Testis (tissue), 2 donors: ENCODE measurements at regions not wholly inside any gene's neighbourhood (a gene's known extent, or its start where the extent isn't known, plus 50 kb on each side); places are given as distances from the start of the nearest gene placed in this dataset.

ENCODE experiments used
- POLR2A ChIP-seq: fragments of 450-650 bp; IDR thresholded peaks from one replicate; pipeline ENCODE4 v1.6.1; 2017; ENCODE audit warnings: antibody characterized with exemption, mild to moderate bottlenecking, moderate library complexity
- TF ChIP-seq, protein P1 (sequence below), 3 experiments: fragments of 450-650 bp in 2 of 3; fragments of 200-600 bp in 1 of 3; sonication (generic) in 1 of 3; IDR thresholded peaks; one replicate each; pipeline ENCODE4 v1.5.1; 2016 to 2019; ENCODE audit warnings: antibody characterized with exemption in 3 of 3, mild to moderate bottlenecking in 2 of 3, moderate library complexity in 1 of 3

DNA sequence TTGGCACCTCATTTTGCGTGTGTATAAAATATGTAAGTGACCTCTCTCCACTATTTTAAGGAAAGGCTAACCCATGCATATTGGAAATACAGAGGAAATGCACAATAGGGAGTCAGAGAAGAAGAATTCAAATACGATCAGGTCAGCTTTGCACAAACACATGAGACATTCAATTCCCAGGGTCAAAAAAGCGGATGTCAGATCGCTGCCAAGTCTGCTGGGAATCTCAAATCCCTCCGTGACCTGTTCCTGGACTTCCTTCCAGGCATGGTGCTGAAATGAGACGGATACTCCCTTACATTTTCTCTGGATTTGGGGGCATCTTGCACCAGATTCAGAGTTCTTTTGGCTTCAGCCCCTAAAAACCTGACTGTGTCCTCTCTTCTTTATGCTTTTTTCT is 91.9 kb upstream of the PRKCQ start:
- no peak for TF ChIP-seq POLR2A
- TF ChIP-seq, protein P1, sequence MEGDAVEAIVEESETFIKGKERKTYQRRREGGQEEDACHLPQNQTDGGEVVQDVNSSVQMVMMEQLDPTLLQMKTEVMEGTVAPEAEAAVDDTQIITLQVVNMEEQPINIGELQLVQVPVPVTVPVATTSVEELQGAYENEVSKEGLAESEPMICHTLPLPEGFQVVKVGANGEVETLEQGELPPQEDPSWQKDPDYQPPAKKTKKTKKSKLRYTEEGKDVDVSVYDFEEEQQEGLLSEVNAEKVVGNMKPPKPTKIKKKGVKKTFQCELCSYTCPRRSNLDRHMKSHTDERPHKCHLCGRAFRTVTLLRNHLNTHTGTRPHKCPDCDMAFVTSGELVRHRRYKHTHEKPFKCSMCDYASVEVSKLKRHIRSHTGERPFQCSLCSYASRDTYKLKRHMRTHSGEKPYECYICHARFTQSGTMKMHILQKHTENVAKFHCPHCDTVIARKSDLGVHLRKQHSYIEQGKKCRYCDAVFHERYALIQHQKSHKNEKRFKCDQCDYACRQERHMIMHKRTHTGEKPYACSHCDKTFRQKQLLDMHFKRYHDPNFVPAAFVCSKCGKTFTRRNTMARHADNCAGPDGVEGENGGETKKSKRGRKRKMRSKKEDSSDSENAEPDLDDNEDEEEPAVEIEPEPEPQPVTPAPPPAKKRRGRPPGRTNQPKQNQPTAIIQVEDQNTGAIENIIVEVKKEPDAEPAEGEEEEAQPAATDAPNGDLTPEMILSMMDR (IDR thresholded peaks at IDR 0.05): no peak
